K562 (cell line): ENCODE measurements at regions not wholly inside any gene's neighbourhood (a gene's known extent, or its start where the extent isn't known, plus 50 kb on each side); places are given as distances from the start of the nearest gene placed in this dataset.

ENCODE experiments used
- ATAC-seq: fragments of 200-7000 bp; cut with Tn5 transposase; 3 replicates; pipeline ENCODE4 v1.9.1; 2020; ENCODE audit warnings: moderate library complexity
- BruUV-seq: library from RNA; stranded (reverse); fragments of 400-500 nt; replicated peaks from 2 replicates; lab custom pipeline; 2021; lab: Mats Ljungman, UMichigan
- CTCF ChIA-PET: fragments of 300-600 bp; formaldehyde crosslinking; extraction: SDS; loops from one replicate; lab custom pipeline; 2021; ENCODE audit warnings: low intra/inter-chr PET ratio; lab: Yijun Ruan, JAX
- POLR2A ChIA-PET: fragments of 300-600, 350-650 bp; sonication (Branson Sonifier 250); formaldehyde crosslinking; extraction: SDS; loops from one replicate; lab custom pipeline; 2021; ENCODE audit warnings: antibody characterized with exemption, inconsistent platforms; lab: Yijun Ruan, JAX
- DNase-seq, 4 experiments: peaks; one replicate each; pipeline versions ENCODE4 v3.0.0 to v3.0.0-alpha.2; 2011 to 2018; ENCODE audit warnings: low spot score in 3 of 4, mixed read lengths in 3 of 4; ENCODE audit errors: extremely low read depth in 1 of 4
- FAIRE-seq: peaks from 2 replicates; lab custom pipeline; 2011; peaks lifted over from hg19 to GRCh38; lab: Jason Lieb, UNC
- H2AFZ ChIP-seq: 2 replicates; pipeline ENCODE4 v1.6.0; 2011; ENCODE audit warnings: low read depth, low read length, control low read depth, inconsistent platforms
- H3K27ac ChIP-seq: fragments of 200-600 bp; 3 replicates; pipeline ENCODE4 v1.8.0; 2011; ENCODE audit warnings: low read depth, mild to moderate bottlenecking, control low read depth, inconsistent platforms, low read length, moderate library complexity, mixed read lengths; ENCODE audit errors: extremely low read depth
- H3K27me3 ChIP-seq, 2 experiments: fragments of 300-600 bp in 1 of 2; 2 replicates in 1 of 2; 3 replicates in 1 of 2; pipeline versions ENCODE4 v1.6.0 to v1.8.0; 2011; ENCODE audit warnings: inconsistent platforms in 2 of 2, low read length in 2 of 2, mild to moderate bottlenecking in 1 of 2, mixed read lengths in 1 of 2, moderate library complexity in 1 of 2; ENCODE audit not compliant: control insufficient read depth in 2 of 2, insufficient read depth in 2 of 2
- H3K36me3 ChIP-seq: fragments of 300-600 bp; 3 replicates; pipeline ENCODE4 v1.8.0; 2011; ENCODE audit warnings: mild to moderate bottlenecking, low read length, inconsistent platforms; ENCODE audit not compliant: control insufficient read depth, insufficient read depth
- H3K4me1 ChIP-seq, 2 experiments: fragments of 200-600 bp in 1 of 2; replicated peaks in 1 of 2; 2 replicates in 1 of 2; 3 replicates in 1 of 2; pipeline versions ENCODE4 v1.5.1 to v1.8.0; 2011; ENCODE audit warnings: inconsistent platforms in 2 of 2, low read length in 2 of 2, mild to moderate bottlenecking in 1 of 2, mixed read lengths in 1 of 2, moderate library complexity in 1 of 2; ENCODE audit not compliant: control insufficient read depth in 2 of 2, insufficient read depth in 2 of 2
- H3K4me2 ChIP-seq: 2 replicates; pipeline ENCODE4 v1.6.1; 2011; ENCODE audit warnings: low read length, control low read depth, inconsistent platforms, mixed read lengths; ENCODE audit not compliant: insufficient read depth
- H3K4me3 ChIP-seq: fragments of 200-600 bp; sonication (generic), shearing (Covaris generic); 2 replicates; pipeline ENCODE4 v1.5.1; 2016; ENCODE audit warnings: control low read depth, inconsistent platforms
- H3K79me2 ChIP-seq: fragments of 200-600 bp; 3 replicates; pipeline ENCODE4 v1.8.0; 2011; ENCODE audit warnings: low read length, inconsistent platforms; ENCODE audit not compliant: control insufficient read depth, insufficient read depth
- H3K9ac ChIP-seq, 2 experiments: 2 replicates each; pipeline versions ENCODE4 v1.6.0 to v1.6.1; 2011; ENCODE audit warnings: low read depth in 2 of 2, low read length in 2 of 2, control low read depth in 1 of 2, inconsistent platforms in 1 of 2, mild to moderate bottlenecking in 1 of 2, mixed read lengths in 1 of 2; ENCODE audit not compliant: insufficient read depth in 1 of 2
- H3K9me1 ChIP-seq: one replicate; pipeline ENCODE4 v1.6.0; 2011; ENCODE audit warnings: inconsistent platforms, mild to moderate bottlenecking, low read length, moderate library complexity; ENCODE audit not compliant: control insufficient read depth, insufficient read depth
- H3K9me3 ChIP-seq: replicated peaks from 2 replicates; pipeline ENCODE4 v1.5.1; 2011; ENCODE audit warnings: low read depth, low read length, inconsistent platforms; ENCODE audit not compliant: control insufficient read depth, insufficient read depth
- H4K20me1 ChIP-seq: replicated peaks from 2 replicates; pipeline ENCODE4 v1.6.1; 2011; ENCODE audit warnings: low read length, inconsistent platforms, mixed read lengths; ENCODE audit not compliant: control insufficient read depth, insufficient read depth
- ADNP ChIP-seq: fragments of 200-800 bp; sonication (Bioruptor generic); IDR thresholded peaks from 2 replicates; pipeline ENCODE4 v1.6.1; 2016; ENCODE audit warnings: missing genetic modification characterization, missing compliant biosample characterization
- CEBPB ChIP-seq: fragments of 450-650 bp; IDR thresholded peaks from 2 replicates; pipeline ENCODE4 v1.6.1; 2016; ENCODE audit warnings: missing genetic modification characterization, missing compliant biosample characterization
- CEBPG ChIP-seq, 3 experiments: fragments of 200-800 bp in 1 of 3; sonication (Bioruptor generic) in 1 of 3; sonication (generic) in 1 of 3; formaldehyde crosslinking in 1 of 3; IDR thresholded peaks in 2 of 3; conservative IDR thresholded peaks in 1 of 3; 2 replicates each; pipeline versions ENCODE4 v1.6.1 to v1.8.0; 2016 to 2022; ENCODE audit warnings: missing compliant biosample characterization in 2 of 3, missing genetic modification characterization in 2 of 3, mild to moderate bottlenecking in 1 of 3, missing genetic modification reagents in 1 of 3
- E2F8 ChIP-seq: fragments of 450-650 bp; IDR thresholded peaks from 2 replicates; pipeline ENCODE4 v1.7.1; 2018; ENCODE audit warnings: mild to moderate bottlenecking, low read depth; ENCODE audit not compliant: partially characterized antibody
- EP300 ChIP-seq: IDR thresholded peaks from 2 replicates; pipeline ENCODE4 v1.6.1; 2012; ENCODE audit warnings: low read length, improper control_type of control experiment
- FOXJ2 ChIP-seq: fragments of 200-800 bp; sonication (Bioruptor generic); IDR thresholded peaks from 2 replicates; pipeline ENCODE4 v1.6.1; 2016; ENCODE audit warnings: missing genetic modification characterization, missing compliant biosample characterization
- HNRNPL ChIP-seq: fragments of 200-400 bp; formaldehyde crosslinking; IDR thresholded peaks from 2 replicates; pipeline ENCODE4 v1.6.1; 2017; ENCODE audit warnings: low read depth, mild to moderate bottlenecking, low read length
- HOMEZ ChIP-seq: fragments of 250-450 bp; sonication (Bioruptor Pico); IDR thresholded peaks from 2 replicates; pipeline ENCODE4 v1.4.0; 2020; ENCODE audit warnings: mild to moderate bottlenecking, moderate library complexity
- L3MBTL2 ChIP-seq: fragments of 450-650 bp; IDR thresholded peaks from 2 replicates; pipeline ENCODE4 v1.6.1; 2016; ENCODE audit warnings: mild to moderate bottlenecking, moderate library complexity
- MEF2A ChIP-seq: IDR thresholded peaks from 2 replicates; pipeline ENCODE4 v1.6.1; 2011; ENCODE audit warnings: low read depth, mild to moderate bottlenecking, low read length, moderate library complexity; ENCODE audit not compliant: control insufficient read depth
- PPARD ChIP-seq: fragments of 250-450 bp; sonication (Bioruptor Pico); IDR thresholded peaks from 2 replicates; pipeline ENCODE4 v1.8.0; 2022; ENCODE audit warnings: inconsistent platforms, mild to moderate bottlenecking, moderate library complexity
- RBM34 ChIP-seq: fragments of 200-400 bp; formaldehyde crosslinking; IDR thresholded peaks from 2 replicates; pipeline ENCODE4 v1.6.1; 2018; ENCODE audit warnings: low read length, borderline replicate concordance; ENCODE audit not compliant: insufficient read depth
- TRIM24 ChIP-seq, 2 experiments: fragments of 450-650 bp; IDR thresholded peaks; 2 replicates each; pipeline ENCODE4 v1.6.1; 2016
- USF1 ChIP-seq: sonication (generic); formaldehyde crosslinking; IDR thresholded peaks from 2 replicates; pipeline ENCODE4 v1.9.0; 2022; ENCODE audit warnings: mild to moderate bottlenecking, missing genetic modification reagents
- ZNF12 ChIP-seq: sonication (generic); formaldehyde crosslinking; IDR thresholded peaks from 2 replicates; pipeline ENCODE4 v1.4.0; 2020; ENCODE audit warnings: mild to moderate bottlenecking, missing genetic modification reagents
- ZNF184 ChIP-seq: sonication (generic); formaldehyde crosslinking; IDR thresholded peaks from 2 replicates; pipeline ENCODE4 v1.5.0; 2020; ENCODE audit warnings: missing genetic modification reagents
- ZNF324 ChIP-seq: fragments of 250-450 bp; sonication (Bioruptor Pico); IDR thresholded peaks from 2 replicates; pipeline ENCODE4 v1.4.0; 2020; ENCODE audit warnings: mild to moderate bottlenecking
- WGBS: fragments of 100-300 bp; shearing (Covaris generic); methylation state at CpG from one replicate; pipeline ENCODE4 v1.1.6; 2016; ENCODE audit warnings: low coverage, mixed read lengths; ENCODE audit not compliant: insufficient coverage; ENCODE audit errors: missing lambda C conversion rate; 5-methylcytosine and 5-hydroxymethylcytosine counted together
- in situ Hi-C: fragments of 300-500 bp; cut with MboI; formaldehyde crosslinking; loops from 4 replicates; pipeline ENCODE4 v1.15.0; 2018; ENCODE audit warnings: inconsistent platforms, mixed read lengths
- intact Hi-C: fragments of 100-400 bp; cut with micrococcal nuclease; formaldehyde crosslinking; loops from 2 replicates; pipeline ENCODE4 v1.14.2; 2022

- TF ChIP-seq ZNF324 (CRISPR knock-in tag), result no peak
- TF ChIP-seq USF1 (CRISPR knock-in tag), result no peak
- no peak for TF ChIP-seq FOXJ2 (tag)
- TF ChIP-seq CEBPG (CRISPR knock-in tag; IDR thresholded peaks at IDR 0.05), result no peak
- peak in 1 of 2 experiments; percentile 35; a peak in 1 of 4 replicates for TF ChIP-seq CEBPG (tag; conservative IDR thresholded peaks at IDR 0.05 in 1 of 2, IDR thresholded peaks at IDR 0.05 in 1 of 2)
- 0 out of 2 replicates have a peak, but pooled peaks have one; percentile 35 for TF ChIP-seq MEF2A
- peak; percentile 42; the same call in 1 of the 2 replicates for TF ChIP-seq CEBPB (tag)
- TF ChIP-seq HNRNPL, result no peak
- no peak for TF ChIP-seq TRIM24 (IDR thresholded peaks at IDR 0.05)
Observed at GRCh38 chr10:64648915-64649314, 1127.7 kb downstream of the REEP3 start (continued).

- no TSS peak for BruUV-seq
- Histone ChIP-seq H4K20me1 (no peaks in the 10 kb centered on the region), H3K27me3 (no peaks in the 10 kb centered on the region), H3K36me3 (no peaks in the 10 kb centered on the region), H3K9ac (no peak overlapping the region), H2AFZ (no peak overlapping the region), H3K9me1 (no peaks in the 10 kb centered on the region), H3K9me3 (no peaks in the 10 kb centered on the region), H3K79me2 (no peaks in the 10 kb centered on the region), H3K27ac (no peak overlapping the region), H3K4me2 (no peak overlapping the region), H3K4me1 (no peaks in the 10 kb centered on the region), H3K4me3 (no peak overlapping the region)
- POLR2A ChIA-PET, result no interaction called here
- in situ Hi-C loops (no loop called here), intact Hi-C loops (no loop called here)
- CTCF ChIA-PET, result no interaction called here
- TF ChIP-seq RBM34, result no peak
- no peak for TF ChIP-seq E2F8
- TF ChIP-seq L3MBTL2, result no peak
- no peak for TF ChIP-seq ADNP (tag)
- no peak for TF ChIP-seq HOMEZ (CRISPR knock-in tag)
- TF ChIP-seq ZNF12 (CRISPR knock-in tag), result no peak
- no peak for TF ChIP-seq PPARD (CRISPR knock-in tag)
- TF ChIP-seq EP300, result no peak
- no peak for TF ChIP-seq ZNF184 (CRISPR knock-in tag)
- no peak for ATAC-seq
- DNase-seq, result no peak
- WGBS, result 0% methylated on average over 2 of the region's 2 CpGs
- no peak for FAIRE-seq
Observed at GRCh38 chr10:64658528-64658927, 1137.3 kb downstream of the REEP3 start.
